ENCODE measurements at regions not wholly inside any gene's neighbourhood (a gene's known extent, or its start where the extent isn't known, plus 50 kb on each side); places are given as distances from the start of the nearest gene placed in this dataset.
"Not testable (repeated sequence)": the region's sequence is repeated elsewhere in the genome, so short reads cannot be mapped to it uniquely, and the experiment has no call there.

DNA sequence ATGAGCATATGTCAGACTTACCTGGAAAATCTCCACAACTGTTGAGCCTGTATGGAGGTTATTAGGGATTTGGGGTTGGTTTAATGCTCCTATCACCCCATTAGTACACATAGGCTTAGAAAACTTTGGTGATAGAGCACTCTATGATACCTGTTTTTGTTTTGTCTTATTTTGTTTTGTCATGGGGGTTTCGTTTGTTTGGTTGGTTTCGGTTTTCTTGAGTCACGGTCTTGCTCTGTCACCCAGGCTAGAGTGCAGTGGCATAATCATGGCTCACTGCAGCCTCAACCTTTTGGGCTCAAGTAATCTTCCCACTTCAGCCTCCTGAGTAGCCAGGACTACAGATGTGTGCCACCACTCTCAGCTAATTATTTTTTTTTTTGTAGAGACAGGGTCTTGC lies 70.0 kb downstream of the MZT1 start:
- no peak for DNase-seq (ENCODE audit: low read depth)

DNA sequence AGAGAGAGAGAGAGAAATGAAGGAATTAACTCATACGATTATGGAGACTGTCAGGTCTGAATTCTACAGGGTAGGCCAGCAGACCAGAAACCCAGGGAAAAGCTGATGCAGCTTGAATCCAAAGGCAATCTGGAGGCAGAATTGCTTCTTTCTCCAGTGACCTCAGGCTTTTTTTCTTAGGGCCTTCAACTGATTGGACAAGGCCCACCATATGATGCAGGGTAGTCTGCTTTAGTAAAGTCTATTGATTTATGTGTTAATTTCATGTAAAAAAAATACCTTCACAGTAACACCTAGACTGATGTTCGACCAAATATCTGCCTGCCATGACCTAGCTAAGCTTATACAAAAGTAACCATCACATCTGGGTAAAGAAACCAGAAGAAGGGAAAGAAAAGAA lies 71.1 kb downstream of the MZT1 start:
- DNase-seq (ENCODE audit: low read depth): no peak

DNA sequence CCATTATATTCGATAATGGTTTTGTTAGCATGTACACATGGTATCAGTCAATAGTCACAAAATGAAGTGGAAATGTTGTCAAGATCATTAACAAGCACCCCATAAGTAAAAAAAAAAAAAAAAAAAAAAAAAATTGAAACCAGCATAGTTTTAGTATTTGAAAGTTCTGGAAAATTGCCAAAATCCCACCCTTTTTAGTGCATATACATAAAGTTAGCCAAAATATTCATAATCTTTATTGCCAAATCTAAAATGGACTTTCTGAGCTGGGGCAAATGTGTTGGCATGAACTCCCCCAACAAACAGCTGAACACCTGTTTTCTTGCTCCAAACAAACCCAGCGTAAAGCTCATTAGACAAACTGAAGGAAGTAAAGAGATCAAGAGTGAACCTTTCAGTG lies 73.9 kb downstream of the MZT1 start:
- no peak for DNase-seq (ENCODE audit: low read depth)

DNA sequence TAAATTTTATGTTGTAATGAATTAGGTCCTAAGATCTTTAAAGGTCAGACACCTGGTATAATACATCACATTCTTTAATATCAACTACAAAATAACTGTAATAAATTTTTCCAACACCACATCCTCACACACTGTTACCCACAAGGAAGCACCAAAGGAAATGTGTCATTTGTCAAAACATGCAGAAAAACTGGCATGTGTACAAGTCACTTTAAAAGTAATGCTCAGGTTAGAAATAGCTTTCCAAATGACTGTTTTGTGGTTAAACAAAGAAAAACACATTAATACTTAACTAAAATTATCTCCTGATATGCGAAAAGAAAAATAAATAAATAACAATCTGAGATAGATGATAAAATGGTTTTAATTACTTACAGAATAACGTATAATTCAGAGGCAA lies 74.7 kb downstream of the MZT1 start:
- no peak for DNase-seq (ENCODE audit: low read depth)

DNA sequence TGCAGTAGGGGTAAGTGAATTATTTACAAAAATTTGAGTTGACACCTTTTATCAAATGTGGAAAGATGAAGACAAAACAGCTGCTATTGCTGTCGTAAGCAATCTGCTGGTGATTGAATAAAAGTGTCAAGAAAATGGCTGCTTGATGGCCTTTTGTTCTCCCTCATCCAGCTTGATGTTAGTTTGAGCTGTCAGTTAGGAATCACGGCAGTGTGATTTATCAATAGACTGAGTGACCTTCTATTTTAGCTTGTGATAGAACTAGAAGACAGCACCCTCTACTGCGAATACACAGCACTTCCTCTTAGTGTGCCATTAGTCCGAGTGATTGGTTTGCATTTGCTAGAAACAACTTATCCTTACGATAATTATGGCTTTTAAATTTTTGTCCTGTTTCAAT lies 76.3 kb downstream of the MZT1 start:
- DNase-seq (ENCODE audit: low read depth): no peak

DNA sequence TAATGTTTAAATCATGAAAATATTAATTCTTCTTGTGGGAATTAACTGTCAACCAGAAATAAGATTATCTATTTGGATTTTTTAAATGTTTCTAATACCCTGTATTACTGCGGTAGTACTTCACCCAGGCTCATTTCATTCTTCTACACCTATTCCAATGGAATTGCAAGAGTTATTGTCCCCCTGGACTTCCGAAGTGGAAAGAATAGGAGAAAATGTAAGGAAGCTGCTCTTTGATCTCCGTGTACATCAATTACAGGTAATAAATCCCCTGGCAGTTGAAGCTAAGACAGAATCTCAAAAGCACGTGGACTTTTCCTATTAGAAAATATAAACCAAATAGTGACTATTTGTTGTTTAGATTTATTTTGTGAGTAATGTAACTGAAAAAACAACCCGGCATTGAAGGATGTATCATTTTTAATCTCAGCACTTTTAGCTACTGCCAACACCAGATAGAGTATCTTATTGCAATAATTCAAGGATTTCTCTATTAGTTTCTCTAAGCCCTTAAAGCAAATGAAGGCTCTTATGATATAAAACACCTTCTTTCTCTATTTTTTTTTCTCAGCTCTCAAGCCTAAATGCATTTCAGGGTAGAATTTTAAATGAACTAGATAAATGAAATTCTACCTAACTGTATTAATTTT lies 77.3 kb downstream of the MZT1 start:
- no peak for DNase-seq (ENCODE audit: low read depth)

DNA sequence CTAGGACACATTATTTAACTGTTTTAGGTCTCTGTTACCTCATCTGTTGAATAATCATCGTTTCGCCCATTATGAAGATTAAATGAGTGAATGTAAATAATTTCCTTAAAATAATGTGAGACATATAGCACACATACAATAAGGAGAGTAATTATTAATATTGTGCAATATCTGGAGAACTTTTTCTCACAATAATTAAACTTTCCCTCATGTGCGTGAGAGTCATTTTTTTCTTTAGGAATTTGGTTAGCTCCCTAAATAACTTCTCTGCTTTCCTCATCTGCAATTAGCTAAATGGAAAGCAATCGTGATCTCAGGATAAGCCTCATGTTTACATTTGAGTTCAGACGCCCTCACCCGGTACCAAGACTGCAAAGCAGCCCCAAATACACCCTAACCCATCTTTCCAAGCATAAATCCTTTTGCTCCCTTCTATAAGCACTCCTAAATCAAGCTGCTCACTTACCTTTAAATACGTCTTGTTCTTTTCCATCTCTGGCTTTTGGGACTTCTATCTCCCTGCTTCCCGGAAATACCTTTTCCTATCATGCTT lies 78.8 kb downstream of the MZT1 start:
- DNase-seq (ENCODE audit: low read depth): no peak

DNA sequence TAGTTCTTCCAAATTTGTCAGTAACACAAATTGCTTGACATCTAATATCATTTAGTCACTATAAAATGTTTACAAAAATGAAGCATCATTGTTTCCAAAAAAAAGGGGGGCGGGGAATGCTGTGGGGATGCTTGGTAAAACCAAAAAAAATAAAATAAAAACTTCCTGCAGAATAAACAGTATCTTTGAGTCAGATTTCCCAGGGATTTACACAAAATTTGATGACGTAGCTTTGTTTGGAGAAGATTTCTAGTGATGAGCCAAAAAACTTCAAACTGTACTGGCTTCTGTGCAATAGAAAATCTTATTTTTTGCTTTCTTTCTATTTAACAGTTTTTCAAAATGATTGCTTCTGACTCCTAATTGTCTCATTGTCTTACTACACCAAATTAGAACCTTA lies 80.0 kb downstream of the MZT1 start:
- DNase-seq (ENCODE audit: low read depth): no peak

DNA sequence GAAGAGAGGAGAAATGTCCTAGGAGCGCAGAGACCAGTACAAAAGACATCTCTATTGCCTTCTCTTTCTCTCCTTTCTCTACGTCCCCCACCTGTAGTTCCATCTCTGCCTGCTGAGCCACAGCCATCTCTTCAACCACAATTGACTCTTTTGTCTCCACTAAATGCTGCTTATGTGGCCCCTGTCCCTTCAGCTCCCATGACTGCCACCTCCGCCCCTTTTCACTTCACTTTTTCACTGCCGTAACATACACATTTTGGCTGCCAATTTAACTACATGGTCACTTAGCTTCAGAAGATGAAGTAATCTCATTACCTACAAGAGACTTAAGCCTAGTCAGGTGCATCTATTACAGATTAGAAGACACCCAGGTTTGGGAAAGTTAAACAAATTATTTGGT lies 81.9 kb downstream of the MZT1 start:
- DNase-seq (ENCODE audit: low read depth): no peak

DNA sequence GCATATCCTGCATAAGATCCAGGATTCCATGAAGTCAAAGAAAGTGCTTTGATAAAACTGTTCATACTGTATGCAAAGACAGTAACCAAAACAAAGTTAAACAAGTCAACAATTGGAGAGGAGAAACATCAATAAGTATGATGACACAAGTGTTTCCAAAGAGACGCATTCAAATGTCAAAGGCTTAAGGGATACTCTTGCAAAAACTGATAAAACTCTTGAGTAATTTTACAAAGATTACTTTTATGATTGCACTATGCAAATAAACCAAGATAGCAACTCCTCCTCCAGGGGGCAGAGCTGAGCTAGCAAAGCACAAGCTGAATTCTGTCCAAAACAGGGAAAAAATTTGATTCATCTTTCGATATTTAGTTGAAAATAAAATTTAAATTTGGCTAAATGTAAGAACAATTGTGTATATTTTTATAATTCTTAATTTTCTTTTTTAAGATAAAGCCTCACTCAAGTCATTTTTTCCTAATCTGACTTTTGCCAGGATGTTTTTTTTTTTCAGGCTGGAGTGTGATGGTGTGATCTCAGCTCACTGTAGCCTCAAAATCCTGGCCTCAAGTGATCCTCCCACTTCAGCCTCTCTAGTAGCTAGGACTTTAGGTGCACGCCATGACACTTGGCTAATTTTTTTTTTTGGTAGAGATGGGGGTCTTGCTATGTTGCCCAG lies 84.0 kb downstream of the MZT1 start:
- DNase-seq (ENCODE audit: low read depth): peak; percentile 10

DNA sequence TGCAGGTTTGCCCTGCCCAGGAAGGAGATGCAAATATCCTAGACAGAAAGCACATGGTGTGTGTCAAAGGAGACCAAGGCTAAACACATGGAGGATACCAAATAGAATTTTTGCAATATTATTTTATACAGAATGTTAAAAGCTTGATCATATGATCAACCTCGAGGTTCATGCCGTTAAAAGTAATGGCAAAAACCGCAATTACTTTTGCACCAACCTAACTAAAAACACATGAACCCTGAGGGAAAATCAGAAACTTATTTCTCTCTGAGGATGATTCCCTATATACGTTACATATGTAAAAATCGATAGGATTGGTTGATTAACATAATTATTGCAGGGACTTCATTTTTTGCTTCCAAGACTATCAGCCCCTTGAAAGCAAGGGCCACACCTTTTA lies 88.1 kb downstream of the MZT1 start:
- no peak for DNase-seq (ENCODE audit: low read depth)

DNA sequence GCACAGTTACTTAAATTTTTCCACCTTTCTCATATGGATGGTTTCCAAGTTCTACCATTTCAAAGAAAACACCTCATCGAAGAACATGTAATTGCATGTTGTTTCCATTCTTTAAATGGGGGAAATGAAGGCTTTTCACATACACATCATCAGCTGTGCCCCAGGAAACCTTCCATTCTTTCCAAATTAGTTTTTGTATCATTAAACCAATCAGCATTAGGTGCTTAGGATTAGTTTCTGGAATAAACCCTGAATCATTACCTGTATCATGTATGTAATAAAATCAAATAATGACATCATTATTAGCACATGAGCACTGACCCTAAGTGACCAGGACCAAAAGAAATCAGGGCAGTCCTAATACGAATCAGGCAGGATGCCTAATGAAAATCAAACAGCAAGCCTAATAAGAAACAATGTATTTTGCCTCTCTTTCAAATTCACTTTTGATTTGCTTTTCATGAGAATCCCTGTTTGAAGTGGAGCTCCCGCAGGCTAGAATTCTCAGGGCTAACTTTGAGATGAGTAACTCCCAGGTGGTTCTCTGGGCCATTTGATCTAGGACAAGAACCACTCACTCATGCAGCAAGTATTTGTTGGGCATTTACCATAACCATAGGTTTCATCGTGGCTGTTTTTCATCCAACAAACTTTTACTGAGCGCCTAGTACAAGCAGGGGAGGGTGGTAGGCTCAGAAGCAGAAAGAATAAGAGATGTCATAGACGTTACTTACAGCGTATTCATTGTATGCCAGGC lies 89.2 kb downstream of the MZT1 start:
- no peak for DNase-seq (ENCODE audit: low read depth)

DNA sequence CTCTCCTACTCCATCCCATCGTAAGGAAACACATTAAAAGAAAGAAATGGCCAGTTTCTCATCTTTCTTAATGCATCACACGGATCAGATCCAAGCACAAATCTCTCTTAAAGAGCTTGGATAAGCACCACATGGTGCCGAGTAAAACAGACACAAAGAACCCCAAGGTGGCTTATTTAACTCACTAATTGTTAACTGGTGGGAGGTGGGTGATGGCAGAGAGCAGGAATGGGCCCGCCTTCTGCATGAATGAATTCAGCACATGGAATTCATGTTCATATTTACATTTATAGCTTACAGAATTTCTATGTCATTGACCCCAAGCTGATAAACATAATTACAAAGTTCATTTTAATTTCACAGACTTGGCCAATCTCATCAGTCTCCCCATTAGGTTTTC lies 89.9 kb downstream of the MZT1 start:
- no peak for DNase-seq (ENCODE audit: low read depth)

DNA sequence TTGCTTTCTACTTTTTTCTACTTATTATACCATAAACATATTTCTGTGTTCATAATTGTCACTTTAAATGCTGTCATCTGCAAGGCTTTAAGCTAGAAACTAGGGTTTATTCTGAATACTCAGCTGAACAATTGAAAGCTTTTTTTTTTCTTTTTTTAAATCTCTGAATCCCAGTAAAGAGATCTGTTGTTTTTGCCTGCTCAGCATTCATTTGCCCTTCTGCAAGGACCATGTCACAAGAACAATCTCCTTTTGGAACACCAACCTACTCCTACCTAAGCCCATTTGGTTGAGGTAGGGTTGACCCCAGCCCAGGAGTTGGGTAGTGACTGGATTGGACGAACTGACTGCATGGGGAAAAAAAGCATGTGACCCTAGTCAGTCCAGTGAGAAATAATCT lies 92.6 kb downstream of the MZT1 start:
- DNase-seq (ENCODE audit: low read depth): no peak

DNA sequence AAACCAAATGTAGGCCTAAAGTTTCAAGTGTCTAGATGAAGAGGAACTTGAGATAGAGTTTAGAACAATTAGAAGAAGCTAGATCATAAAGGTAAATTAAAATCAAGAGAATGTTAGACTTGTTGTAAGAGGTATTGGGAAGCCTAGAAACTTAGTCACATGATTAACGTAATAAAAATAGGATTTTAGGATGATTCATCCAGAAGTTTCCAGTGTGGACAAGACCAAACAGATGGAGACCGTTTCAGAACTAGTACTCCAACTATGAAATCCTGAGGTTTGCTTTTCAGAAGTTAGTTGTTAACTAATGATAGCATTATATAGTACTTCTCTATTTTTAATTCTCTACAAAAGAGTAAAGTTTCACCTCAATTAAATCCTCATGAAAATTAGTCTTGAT lies 104.9 kb downstream of the MZT1 start:
- no peak for DNase-seq (ENCODE audit: low read depth)

DNA sequence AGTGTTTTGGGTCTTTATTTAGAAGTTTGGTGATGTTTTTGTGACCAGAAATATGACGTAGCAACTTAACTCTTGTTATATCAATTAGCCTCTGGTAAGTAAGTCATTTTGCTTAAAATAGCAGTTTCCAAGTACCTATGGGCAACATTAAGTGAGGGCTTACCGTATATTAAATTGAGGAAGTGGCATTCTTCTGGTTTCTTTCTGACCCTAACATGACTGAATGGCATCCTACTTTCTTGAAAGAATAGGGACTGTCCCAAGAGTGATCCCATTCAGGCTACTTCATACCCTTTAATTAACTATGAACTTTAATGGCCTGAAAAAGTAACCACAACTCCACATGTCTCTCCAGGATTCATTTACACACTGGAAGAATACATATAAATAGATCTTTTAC lies 106.6 kb downstream of the MZT1 start:
- DNase-seq (ENCODE audit: low read depth): no peak

DNA sequence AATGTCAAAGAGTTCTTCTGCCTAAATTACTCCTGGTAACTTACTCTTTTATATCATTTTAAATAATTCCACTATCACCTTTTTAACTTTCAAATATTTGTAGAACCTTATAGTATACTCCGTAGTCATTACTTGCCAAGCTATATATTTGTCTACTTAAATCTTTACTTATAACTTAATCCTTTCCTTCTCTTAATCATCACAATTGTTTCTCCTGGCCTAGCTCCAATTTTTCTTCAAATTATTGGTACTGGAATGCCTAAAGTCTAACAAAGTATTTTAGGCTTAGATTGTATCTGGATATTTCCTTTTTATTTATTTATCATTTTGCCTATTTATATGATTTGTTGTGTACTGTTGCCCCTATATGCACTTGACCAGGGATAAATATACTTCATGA lies 109.5 kb downstream of the MZT1 start:
- no peak for DNase-seq (ENCODE audit: low read depth)

DNA sequence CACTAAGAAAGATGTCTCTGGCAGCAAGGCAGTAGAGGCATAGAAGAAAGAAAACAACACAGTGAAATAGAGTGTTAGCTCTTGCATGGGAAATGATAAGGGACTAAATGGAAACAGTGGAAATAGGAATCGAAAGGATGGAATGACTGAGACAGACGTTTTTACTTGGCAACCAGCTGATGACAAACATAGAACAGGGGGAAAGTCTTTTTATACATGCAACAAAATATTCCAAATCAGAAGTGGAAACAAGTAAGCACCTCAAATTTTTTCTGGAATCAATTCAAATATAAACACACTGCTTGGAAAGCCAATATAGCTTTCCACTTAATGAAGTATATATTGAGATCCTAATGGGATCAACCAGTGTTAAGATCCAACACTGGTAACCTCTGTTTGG lies 110.2 kb downstream of the MZT1 start:
- DNase-seq (ENCODE audit: low read depth): no peak

DNA sequence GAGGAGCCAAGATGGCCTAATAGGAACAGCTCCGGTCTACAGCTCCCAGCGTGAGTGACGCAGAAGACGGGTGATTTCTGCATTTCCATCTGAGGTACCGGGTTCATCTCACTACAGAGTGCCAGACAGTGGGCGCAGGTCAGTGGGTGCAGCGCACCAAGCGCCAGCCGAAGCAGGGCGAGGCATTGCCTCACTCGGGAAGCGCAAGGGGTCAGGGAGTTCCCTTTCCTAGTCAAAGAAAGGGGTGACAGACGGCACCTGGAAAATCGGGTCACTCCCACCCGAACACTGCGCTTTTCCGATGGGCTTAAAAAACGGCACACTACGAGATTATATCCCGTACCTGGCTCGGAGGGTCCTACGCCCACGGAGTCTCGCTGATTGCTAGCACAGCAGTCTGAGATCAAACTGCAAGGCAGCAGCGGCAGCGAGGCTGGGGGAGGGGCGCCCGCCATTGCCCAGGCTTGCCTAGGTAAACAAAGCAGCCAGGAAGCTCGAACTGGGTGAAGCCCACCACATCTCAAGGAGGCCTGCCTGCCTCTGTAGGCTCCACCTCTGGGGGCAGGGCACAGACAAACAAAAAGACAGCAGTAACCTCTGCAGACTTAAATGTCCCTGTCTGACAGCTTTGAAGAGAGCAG lies 117.1 kb downstream of the MZT1 start:
- DNase-seq (ENCODE audit: low read depth): not testable (repeated sequence)

DNA sequence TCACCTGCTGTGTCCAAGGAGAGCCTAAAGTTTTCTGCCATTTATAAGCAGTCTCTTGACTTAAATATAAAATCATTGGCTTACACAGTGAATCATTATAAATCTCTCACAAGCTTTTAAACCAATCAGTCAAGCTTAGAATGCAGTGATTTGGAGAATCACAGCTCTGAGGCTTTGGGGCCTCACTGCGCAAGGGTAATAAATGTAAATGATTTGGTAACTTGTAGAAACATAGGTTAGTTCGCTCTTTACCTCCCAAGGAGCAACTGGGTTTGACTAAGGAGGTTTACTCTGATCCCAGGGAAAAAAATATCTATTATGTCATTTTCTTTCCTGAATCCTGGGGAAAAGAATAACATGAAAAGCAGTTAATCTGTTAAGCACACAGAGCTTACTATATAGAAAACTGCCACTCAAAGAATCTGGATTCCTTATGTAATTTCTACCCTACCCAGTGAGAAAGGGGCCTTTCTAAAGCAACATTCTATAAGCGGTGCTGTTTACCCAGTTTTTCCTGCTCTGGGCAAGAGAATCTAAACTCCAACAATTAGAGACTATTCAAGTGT lies 128.2 kb downstream of the MZT1 start:
- DNase-seq (ENCODE audit: low read depth): no peak

DNA sequence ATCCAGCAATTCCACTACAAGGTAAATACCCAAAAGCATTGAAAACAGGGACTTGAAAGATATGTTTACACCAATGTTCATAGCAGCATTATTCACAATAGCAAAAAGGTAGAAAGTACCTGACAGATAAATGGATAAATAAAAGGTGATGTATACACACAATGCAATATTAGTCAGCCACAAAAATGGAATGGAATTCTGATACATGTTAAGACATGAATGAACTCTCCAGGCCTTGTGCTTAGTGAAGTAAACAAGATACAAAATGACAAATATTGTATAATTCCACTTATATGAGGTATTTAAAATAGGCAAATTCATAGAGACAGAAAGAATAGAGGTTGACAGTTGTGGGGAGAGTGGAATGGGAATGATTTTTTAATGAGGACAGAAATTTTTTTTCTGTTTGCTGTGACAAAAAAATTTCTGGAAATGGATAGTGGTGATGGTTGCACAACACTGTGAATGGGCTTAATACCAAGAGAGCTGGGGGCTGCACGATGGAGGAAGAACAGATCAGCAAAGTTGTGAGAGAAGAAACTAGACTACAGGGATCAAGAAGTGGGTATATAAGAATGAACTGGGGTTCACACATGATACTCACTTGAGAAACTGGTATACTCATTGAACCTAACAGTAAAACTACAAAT lies 137.2 kb downstream of the MZT1 start:
- no peak for DNase-seq (ENCODE audit: low read depth)

DNA sequence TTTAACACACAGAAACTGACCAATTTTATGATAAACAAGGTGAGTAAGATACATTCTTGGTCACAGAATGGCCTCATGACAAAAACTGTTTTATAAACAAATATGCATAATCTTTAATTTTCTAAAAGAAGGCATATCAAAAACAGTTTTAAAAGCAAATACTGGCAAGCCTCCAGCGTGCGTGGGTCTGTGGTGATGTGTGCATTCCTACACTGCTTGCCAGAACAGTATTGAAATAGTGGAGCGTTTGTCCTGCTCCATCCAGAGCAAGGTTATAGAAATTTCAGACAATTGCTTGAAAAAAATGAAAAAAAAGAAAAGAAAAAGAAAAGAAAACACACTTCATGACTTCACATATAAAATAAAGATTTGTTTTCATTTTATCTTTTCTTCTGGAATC lies 140.9 kb downstream of the MZT1 start:
- no peak for DNase-seq (ENCODE audit: low read depth)

Data from GM04504 (cell line).